Lower lobe of right lung (tissue), 2 donors: ENCODE measurements at regions not wholly inside any gene's neighbourhood (a gene's known extent, or its start where the extent isn't known, plus 50 kb on each side); places are given as distances from the start of the nearest gene placed in this dataset.
"Not testable (repeated sequence)": the region's sequence is repeated elsewhere in the genome, so short reads cannot be mapped to it uniquely, and the experiment has no call there.

Source experiments
- ATAC-seq, 2 donors: fragments of 200-7000 bp; cut with Tn5 transposase; one replicate each; pipeline ENCODE4 v1.9.1; 2020 to 2022; ENCODE audit warnings: mild to moderate bottlenecking in 2 of 2, moderate library complexity in 2 of 2
- DNase-seq: peaks from one replicate; pipeline ENCODE4 v3.0.0-alpha.2; 2020
- H3K27ac ChIP-seq: fragments of 200-600 bp; one replicate; pipeline ENCODE4 v1.8.0; 2022
- H3K27me3 ChIP-seq: fragments of 200-600 bp; one replicate; pipeline ENCODE4 v1.8.0; 2022; ENCODE audit warnings: low read depth
- H3K36me3 ChIP-seq: fragments of 200-600 bp; one replicate; pipeline ENCODE4 v1.8.0; 2022; ENCODE audit warnings: mild to moderate bottlenecking
- H3K4me1 ChIP-seq: fragments of 200-600 bp; one replicate; pipeline ENCODE4 v1.8.0; 2022
- H3K4me3 ChIP-seq: fragments of 200-600 bp; one replicate; pipeline ENCODE4 v1.8.0; 2022; ENCODE audit warnings: mild to moderate bottlenecking
- H3K9me3 ChIP-seq: fragments of 200-600 bp; one replicate; pipeline ENCODE4 v1.8.0; 2022
- intact Hi-C: fragments of 100-400 bp; cut with DNase I; formaldehyde crosslinking; loops from one replicate; pipeline ENCODE4 v1.11.0; 2022
- TF ChIP-seq, protein P1 (sequence below): fragments of 200-600 bp; IDR thresholded peaks from one replicate; pipeline ENCODE4 v1.8.0; 2022; ENCODE audit warnings: antibody characterized with exemption, mild to moderate bottlenecking
- donor health status: DM: no; HTN: yes; CAD: no; lungs with severe emphysema.

DNA sequence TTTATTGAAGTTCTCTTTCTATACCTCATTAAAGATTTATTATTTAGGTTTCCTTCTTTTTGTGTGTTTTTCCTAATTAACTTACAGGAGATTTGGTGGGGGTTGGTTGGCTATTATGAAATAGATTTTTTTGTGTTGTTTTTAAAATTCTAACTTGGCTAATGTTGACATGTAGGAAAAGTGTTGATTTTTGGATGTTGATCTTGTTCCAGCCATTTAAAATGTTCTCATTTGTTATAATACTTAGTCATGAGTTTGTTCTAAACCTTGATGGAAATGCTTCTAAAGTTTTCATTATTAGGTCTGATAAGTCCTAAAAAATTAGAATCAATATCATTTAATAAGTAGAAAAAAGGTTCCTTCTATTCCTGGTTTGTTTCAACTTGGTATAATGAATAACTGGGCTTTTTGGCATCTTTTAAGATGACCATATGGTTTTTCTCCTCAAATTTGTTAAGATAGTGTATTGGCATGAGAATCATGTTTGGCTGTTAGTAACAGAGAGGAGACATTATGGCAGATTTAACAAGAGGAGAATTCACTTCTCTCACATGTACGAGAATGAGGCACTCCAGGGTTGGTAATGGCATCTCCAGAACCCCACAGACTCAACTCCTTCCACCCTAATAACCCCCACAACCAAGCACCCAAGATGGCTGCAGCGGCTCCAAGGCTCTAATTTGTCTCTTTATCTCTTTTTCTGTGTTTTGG lies 104.1 kb downstream of the ARHGAP11B start:
- H3K4me1 ChIP-seq, H3K36me3 ChIP-seq, intact Hi-C loops, H3K27me3 ChIP-seq, H3K27ac ChIP-seq, DNase-seq, H3K9me3 ChIP-seq, ATAC-seq, H3K4me3 ChIP-seq: not testable (repeated sequence)

GRCh38 chr15:30730633-30731032 lies 104.7 kb downstream of the ARHGAP11B start:
- H3K36me3 ChIP-seq, H3K4me1 ChIP-seq, H3K27ac ChIP-seq, ATAC-seq, intact Hi-C loops, H3K4me3 ChIP-seq, DNase-seq, H3K9me3 ChIP-seq, H3K27me3 ChIP-seq: not testable (repeated sequence)

- intact Hi-C loops, ATAC-seq, H3K27ac ChIP-seq, H3K36me3 ChIP-seq, DNase-seq, H3K27me3 ChIP-seq, H3K9me3 ChIP-seq, H3K4me1 ChIP-seq, H3K4me3 ChIP-seq: not testable (repeated sequence)
These were observed 106.2 kb downstream of the ARHGAP11B start for GRCh38 chr15:30732100-30732499.

DNA sequence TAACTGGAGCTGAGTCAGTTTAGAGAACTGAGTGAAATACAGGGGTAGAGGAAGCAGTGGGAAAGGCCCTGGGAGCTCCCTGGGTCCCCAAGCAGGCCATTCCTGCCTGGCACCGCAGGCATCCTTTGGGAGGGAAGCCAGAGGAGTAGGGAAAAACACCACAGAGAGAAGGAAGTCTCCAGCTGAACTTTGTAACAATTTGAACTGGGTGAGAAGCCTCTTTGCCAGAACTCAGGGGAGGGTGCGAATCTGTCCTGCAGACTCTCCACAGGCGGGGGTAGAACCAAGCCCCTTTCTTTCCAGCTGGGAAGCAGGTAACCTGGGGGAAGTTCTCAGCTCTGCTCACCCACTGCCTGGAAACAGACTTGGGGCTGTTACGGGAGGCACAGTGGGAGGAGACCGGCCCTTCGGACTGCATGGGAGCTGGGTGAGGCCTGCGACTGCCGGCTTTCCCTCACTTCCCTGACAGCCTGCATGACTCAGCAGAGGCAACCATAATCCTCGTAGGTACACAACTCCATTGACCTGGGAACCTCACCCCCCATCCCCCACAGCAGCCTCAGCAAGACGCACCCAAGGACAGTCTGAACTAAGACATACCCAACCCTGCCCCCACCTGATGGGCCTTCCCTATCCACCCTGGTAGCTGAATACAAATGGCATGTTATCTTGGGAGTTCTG lies 110.1 kb downstream of the ARHGAP11B start:
- intact Hi-C loops, H3K4me3 ChIP-seq, H3K4me1 ChIP-seq, ATAC-seq, H3K27me3 ChIP-seq, H3K9me3 ChIP-seq, H3K36me3 ChIP-seq, H3K27ac ChIP-seq, DNase-seq: not testable (repeated sequence)

GRCh38 chr15:30742796-30743195 lies 116.9 kb downstream of the ARHGAP11B start:
- H3K27ac ChIP-seq, H3K4me3 ChIP-seq, DNase-seq, H3K4me1 ChIP-seq, H3K9me3 ChIP-seq, H3K36me3 ChIP-seq, intact Hi-C loops, H3K27me3 ChIP-seq, ATAC-seq: not testable (repeated sequence)

GRCh38 chr15:30749048-30749447 lies 123.1 kb downstream of the ARHGAP11B start:
- H3K9me3 ChIP-seq, H3K4me1 ChIP-seq, H3K27ac ChIP-seq, H3K36me3 ChIP-seq, intact Hi-C loops, ATAC-seq, H3K27me3 ChIP-seq, H3K4me3 ChIP-seq, DNase-seq: not testable (repeated sequence)

DNA sequence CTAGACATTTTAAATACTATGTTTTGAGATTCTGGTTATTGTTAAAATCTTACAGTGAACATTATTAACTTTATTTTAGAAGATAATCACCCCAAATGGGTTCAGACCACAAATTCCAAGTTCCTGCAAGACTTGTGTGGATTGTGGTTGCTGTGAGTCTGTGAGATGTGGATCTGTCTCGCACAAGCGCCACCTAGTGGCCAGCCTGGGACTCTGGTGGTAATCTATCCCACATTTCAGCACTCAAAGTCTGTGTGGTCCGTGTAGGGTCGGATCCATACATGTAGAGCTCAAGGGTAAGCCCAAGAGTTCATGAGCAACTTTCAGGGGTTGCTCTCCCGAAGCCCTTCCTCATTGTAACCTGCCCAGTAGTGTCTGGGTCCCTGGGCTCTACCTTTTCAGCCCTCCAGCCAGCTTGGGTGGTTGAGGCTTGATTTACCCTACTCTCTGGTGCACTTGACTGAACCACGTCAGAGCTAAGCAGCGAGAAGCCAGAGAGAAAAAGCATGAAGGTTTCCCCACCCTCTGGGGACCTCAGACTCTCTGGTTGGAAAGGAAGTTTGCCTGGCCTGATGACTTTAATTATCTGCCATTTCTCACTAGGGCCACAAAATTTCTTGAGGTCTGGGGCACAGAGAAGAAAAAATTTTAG lies 129.2 kb downstream of the ARHGAP11B start:
- peak; percentile 83 to 87 for ATAC-seq

DNA sequence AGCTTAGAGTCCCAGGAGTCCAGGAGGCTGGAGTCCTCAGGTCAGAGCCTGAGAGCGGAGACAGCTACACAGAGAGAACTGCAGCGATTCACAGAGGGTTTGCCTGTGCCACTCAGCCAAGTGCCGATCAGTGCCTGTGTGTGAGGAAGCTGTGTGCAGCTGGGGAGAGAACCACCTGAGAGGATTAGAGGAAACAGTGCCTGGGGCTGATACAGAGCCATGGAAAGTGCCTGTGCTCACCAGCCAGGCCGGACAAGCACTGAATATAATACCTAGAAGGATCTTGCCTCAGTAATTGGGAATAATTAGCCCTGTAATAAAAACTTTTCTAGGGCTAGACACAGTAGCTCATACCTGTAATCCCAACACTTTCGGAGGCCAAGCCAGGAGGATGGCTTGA lies 134.7 kb downstream of the ARHGAP11B start:
- H3K27me3 ChIP-seq, DNase-seq, H3K36me3 ChIP-seq, H3K27ac ChIP-seq, H3K4me1 ChIP-seq, H3K4me3 ChIP-seq, intact Hi-C loops, H3K9me3 ChIP-seq, ATAC-seq: not testable (repeated sequence)

More for the DNA sequence above, 129.2 kb downstream of the ARHGAP11B start:
- H3K9me3 ChIP-seq, H3K36me3 ChIP-seq, H3K4me1 ChIP-seq, H3K27me3 ChIP-seq, H3K27ac ChIP-seq, H3K4me3 ChIP-seq, intact Hi-C loops: not testable (repeated sequence)
- TF ChIP-seq, protein P1, sequence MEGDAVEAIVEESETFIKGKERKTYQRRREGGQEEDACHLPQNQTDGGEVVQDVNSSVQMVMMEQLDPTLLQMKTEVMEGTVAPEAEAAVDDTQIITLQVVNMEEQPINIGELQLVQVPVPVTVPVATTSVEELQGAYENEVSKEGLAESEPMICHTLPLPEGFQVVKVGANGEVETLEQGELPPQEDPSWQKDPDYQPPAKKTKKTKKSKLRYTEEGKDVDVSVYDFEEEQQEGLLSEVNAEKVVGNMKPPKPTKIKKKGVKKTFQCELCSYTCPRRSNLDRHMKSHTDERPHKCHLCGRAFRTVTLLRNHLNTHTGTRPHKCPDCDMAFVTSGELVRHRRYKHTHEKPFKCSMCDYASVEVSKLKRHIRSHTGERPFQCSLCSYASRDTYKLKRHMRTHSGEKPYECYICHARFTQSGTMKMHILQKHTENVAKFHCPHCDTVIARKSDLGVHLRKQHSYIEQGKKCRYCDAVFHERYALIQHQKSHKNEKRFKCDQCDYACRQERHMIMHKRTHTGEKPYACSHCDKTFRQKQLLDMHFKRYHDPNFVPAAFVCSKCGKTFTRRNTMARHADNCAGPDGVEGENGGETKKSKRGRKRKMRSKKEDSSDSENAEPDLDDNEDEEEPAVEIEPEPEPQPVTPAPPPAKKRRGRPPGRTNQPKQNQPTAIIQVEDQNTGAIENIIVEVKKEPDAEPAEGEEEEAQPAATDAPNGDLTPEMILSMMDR: peak; percentile 41
- DNase-seq: peak; percentile 74

GRCh38 chr15:30761365-30761764 lies 135.4 kb downstream of the ARHGAP11B start:
- H3K9me3 ChIP-seq, H3K36me3 ChIP-seq, H3K4me1 ChIP-seq, H3K4me3 ChIP-seq, H3K27ac ChIP-seq, H3K27me3 ChIP-seq, DNase-seq, intact Hi-C loops, ATAC-seq: not testable (repeated sequence)

DNA sequence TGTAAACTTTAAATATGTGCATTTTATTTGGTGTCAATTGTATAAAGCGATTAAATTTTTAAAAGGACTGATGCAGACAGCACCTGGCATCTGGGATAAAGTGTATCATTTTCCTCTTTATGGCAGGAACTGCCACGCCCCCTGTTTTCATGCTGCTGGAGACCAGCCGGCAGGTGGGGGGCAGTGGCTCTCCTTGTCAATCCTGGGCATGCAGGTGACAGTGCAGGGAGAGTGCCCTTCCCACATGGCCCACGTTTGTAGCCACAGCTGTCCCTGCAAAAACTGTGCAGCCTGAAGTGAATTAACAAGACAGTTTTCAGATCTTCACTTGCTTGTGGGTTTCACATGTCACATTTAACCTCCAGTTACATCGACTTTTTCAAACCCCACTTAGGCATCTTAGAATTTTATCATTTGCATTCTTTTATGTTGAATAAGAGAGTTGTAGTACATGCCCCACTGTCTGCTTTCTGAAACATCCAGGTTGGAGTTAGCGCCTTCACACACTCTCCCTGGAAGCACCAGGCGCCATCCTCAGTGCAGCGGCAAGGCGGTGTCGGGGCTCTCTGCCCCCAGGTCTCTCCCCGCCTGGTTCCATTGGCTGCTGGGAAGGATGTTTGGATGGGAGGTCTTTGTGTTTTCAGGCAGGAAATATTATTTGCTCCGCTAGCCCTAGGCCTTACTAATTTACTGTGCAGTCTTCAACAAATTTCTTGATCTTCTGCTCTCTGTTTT lies 134.2 kb upstream of the FAN1 start:
- intact Hi-C loops, H3K9me3 ChIP-seq, ATAC-seq, H3K4me1 ChIP-seq, DNase-seq, H3K27ac ChIP-seq, H3K4me3 ChIP-seq, H3K27me3 ChIP-seq, H3K36me3 ChIP-seq: not testable (repeated sequence)
